ENCODE measurements at regions not wholly inside any gene's neighbourhood (a gene's known extent, or its start where the extent isn't known, plus 50 kb on each side); places are given as distances from the start of the nearest gene placed in this dataset.
"Not testable (repeated sequence)": the region's sequence is repeated elsewhere in the genome, so short reads cannot be mapped to it uniquely, and the experiment has no call there.

GRCh38 chr7:85820702-85821443 is 634.0 kb upstream of the SEMA3D start:
- FAIRE-seq (no peak), DNase-seq (ENCODE audit: insufficient read length, low spot score) (no peak)

GRCh38 chr7:85815526-85815925 is 628.7 kb upstream of the SEMA3D start:
- FAIRE-seq = no peak

GRCh38 chr7:85806321-85806720 is 619.5 kb upstream of the SEMA3D start:
- no peak for DNase-seq (ENCODE audit: insufficient read length, low spot score)

More at GRCh38 chr7:85815526-85815925, 628.7 kb upstream of the SEMA3D start:
- no peak for DNase-seq (ENCODE audit: insufficient read length, low spot score)

GRCh38 chr7:85805656-85806055 is 618.8 kb upstream of the SEMA3D start:
- DNase-seq (ENCODE audit: insufficient read length, low spot score) (no peak), FAIRE-seq (no peak)

More at GRCh38 chr7:85806321-85806720, 619.5 kb upstream of the SEMA3D start:
- no peak for FAIRE-seq

- no peak for DNase-seq (ENCODE audit: insufficient read length, low spot score)
- no peak for FAIRE-seq
Observed at GRCh38 chr7:85805249-85805648, 618.4 kb upstream of the SEMA3D start.

- no peak for FAIRE-seq
- no peak for DNase-seq (ENCODE audit: insufficient read length, low spot score)
Observed at GRCh38 chr7:85802211-85802610, 615.4 kb upstream of the SEMA3D start.

GRCh38 chr7:85796956-85797355 is 610.1 kb upstream of the SEMA3D start:
- DNase-seq (ENCODE audit: insufficient read length, low spot score) (no peak), FAIRE-seq (no peak)

GRCh38 chr7:85791098-85791497 is 604.2 kb upstream of the SEMA3D start:
- not testable (repeated sequence) for FAIRE-seq; DNase-seq (ENCODE audit: insufficient read length, low spot score)

- DNase-seq (ENCODE audit: insufficient read length, low spot score) = no peak
- no peak for FAIRE-seq
Observed at GRCh38 chr7:85781606-85782005, 594.8 kb upstream of the SEMA3D start.

- no peak for DNase-seq (ENCODE audit: insufficient read length, low spot score)
- no peak for FAIRE-seq
Observed at GRCh38 chr7:85776691-85777345, 590.0 kb upstream of the SEMA3D start.

GRCh38 chr7:85775431-85775830 is 588.6 kb upstream of the SEMA3D start:
- FAIRE-seq = no peak
- DNase-seq (ENCODE audit: insufficient read length, low spot score) = no peak

- DNase-seq (ENCODE audit: insufficient read length, low spot score) (no peak), FAIRE-seq (no peak)
Observed at GRCh38 chr7:85774986-85775385, 588.1 kb upstream of the SEMA3D start.

GRCh38 chr7:85773116-85773728 is 586.4 kb upstream of the SEMA3D start:
- FAIRE-seq (no peak), DNase-seq (ENCODE audit: insufficient read length, low spot score) (peak; percentile 1)

- no peak for DNase-seq (ENCODE audit: insufficient read length, low spot score)
- FAIRE-seq = no peak
Observed at GRCh38 chr7:85771516-85771915, 584.7 kb upstream of the SEMA3D start.

- FAIRE-seq (no peak), DNase-seq (ENCODE audit: insufficient read length, low spot score) (no peak)
Observed at GRCh38 chr7:85770332-85770731, 583.5 kb upstream of the SEMA3D start.

- DNase-seq (ENCODE audit: insufficient read length, low spot score) (no peak), FAIRE-seq (no peak)
Observed at GRCh38 chr7:85765698-85766298, 578.9 kb upstream of the SEMA3D start.

- DNase-seq (ENCODE audit: insufficient read length, low spot score) (no peak), FAIRE-seq (no peak)
Observed at GRCh38 chr7:85764034-85764433, 577.2 kb upstream of the SEMA3D start.

- FAIRE-seq (no peak), DNase-seq (ENCODE audit: insufficient read length, low spot score) (no peak)
Observed at GRCh38 chr7:85757348-85757747, 570.5 kb upstream of the SEMA3D start.

- no peak for FAIRE-seq
- peak; percentile 5 for DNase-seq (ENCODE audit: insufficient read length, low spot score)
Observed at GRCh38 chr7:85750454-85750949, 563.6 kb upstream of the SEMA3D start.

- DNase-seq (ENCODE audit: insufficient read length, low spot score) (no peak), FAIRE-seq (no peak)
Observed at GRCh38 chr7:85749696-85750453, 563.0 kb upstream of the SEMA3D start.

Measured in HTR-8/SVneo (cell line).